GM19023 (cell line): ENCODE measurements at regions not wholly inside any gene's neighbourhood (a gene's known extent, or its start where the extent isn't known, plus 50 kb on each side); places are given as distances from the start of the nearest gene placed in this dataset.
A peak's percentile ranks its signal among the peaks of the same experiment; 100 is the strongest.
"Not testable (repeated sequence)": the region's sequence is repeated elsewhere in the genome, so short reads cannot be mapped to it uniquely, and the experiment has no call there.

Experiments used
- ATAC-seq: cut with Tn5 transposase; IDR thresholded peaks from one replicate; pipeline ENCODE4 v1.9.1; 2021; ENCODE audit warnings: mild to moderate bottlenecking, moderate library complexity; ENCODE audit not compliant: unreplicated experiment

DNA sequence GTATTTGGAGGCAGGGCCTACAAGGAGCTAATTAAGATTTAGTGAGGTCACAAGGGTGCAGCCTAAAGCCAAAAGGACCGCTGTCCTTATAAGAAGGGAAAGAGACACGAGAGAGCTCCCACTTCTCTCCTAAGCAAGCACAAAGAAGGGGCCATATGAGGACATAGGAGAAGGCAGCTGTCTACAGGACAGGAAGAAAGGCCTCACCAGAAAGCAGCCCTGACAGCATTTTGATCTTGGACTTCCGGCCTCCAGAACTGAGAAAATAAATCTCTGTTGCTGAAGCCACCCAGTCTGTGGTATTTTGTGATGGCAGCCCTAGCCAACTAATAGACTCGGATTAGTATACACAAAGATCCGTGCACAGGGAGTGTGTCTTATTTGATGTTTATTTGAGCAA is 139.7 kb downstream of the B3GNT2 start:
- ATAC-seq = no peak

DNA sequence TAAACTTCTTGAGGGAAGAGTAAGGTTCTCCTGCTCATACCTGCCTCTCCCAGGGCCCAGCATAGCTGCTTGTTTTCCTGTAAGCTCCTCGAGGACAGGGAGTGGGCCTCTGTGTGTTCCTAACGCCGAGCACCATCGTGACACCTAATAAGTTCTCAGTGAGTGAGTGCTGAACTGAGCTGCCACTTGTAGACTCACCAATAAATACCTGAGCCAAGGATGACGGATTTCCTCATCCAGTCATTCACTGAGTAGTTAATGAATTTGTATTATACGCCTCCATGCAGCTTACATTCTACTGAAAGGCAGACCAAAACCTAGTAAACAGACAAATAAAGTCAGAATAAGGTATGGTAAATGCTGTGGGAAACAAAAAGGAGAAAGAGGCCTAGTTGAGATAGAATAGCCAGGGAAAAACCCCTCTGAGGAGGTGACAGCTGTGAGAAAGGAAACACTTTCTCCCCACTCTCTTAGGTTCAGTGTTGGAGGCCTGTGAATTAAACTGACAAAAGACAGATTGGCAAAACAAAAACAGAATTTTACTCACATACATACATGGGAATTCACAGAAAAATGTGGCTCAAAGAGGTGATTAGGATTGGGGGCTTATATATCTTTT is 138.6 kb downstream of the B3GNT2 start:
- peak; percentile 72 for ATAC-seq

DNA sequence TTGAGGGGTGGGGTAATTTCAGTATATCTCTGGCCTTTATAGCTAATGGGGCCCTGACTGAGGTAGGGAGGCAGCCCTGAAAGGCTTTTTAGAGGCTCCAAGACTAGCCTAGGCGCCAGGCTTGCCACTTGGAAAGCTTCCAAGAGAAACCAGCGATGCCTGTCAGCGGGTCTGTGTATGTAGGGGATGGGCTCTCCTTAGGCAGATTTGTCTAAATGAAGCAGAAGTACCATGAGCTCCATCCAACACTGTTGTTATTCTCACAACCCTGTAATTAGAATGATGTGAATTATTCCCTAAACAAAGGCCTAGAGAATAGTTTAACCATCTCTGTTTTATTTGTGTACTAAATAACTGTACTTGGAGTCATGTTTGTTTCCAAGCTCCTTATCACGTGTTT is 138.1 kb downstream of the B3GNT2 start:
- no peak for ATAC-seq

- ATAC-seq = no peak
These were observed 135.0 kb downstream of the B3GNT2 start for GRCh38 chr2:62330959-62331358.

DNA sequence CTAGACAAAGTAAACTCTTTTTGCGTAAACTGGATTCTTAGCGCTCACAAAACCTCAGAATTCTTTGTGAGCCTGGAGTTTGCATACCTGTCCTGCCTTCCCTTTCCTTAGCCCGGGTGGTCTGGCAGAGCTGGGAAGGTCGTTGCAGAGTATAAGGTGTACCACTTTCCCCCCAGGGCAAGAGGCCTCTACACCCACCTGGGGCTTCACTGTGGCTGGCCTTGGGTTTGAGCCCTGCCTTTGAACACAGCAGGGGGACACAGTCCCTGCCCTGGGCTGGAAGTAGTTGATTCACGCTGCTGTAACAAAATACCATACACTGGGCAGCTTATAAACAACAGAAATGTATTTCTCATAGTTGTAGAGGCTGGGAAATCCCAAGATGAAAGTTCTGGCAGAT is 133.9 kb downstream of the B3GNT2 start:
- no peak for ATAC-seq

DNA sequence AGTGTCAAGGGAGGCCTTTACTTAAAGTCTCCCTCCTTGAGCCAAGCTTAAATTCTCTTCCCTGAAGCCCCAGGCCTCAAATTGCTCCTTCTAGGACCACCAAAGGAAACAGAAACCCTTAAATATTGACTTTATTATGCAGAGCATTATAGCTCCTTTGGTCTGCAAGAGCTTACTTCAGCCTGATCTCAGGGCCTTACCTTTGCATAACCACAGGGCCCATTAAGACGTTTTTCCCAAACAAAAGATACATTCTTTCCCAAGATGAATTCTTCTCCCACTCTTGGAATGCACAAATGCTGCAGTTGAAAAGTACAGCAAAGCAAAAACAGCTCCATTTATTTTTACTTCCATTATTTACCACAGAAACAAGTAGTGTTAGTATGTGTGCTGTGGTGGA is 130.8 kb downstream of the B3GNT2 start:
- no peak for ATAC-seq

DNA sequence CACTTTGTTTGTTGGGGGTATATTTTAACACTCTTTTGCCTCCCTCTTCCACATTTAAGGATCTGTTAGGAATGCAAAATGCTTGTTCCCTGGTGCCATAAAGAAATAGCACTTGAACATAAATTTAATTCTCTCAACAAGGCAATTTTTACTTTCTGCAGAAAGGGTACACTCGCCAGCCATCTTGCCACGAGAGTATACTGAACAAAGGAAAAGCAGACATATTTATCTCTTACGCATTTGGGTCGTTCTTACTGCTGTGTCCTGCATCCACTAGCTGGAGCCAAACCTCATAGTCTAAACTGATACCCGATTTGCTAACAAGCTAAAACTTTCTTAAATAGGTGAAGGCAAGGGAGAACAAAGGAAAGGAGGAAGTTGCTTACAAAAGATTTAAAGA is 129.5 kb downstream of the B3GNT2 start:
- no peak for ATAC-seq

DNA sequence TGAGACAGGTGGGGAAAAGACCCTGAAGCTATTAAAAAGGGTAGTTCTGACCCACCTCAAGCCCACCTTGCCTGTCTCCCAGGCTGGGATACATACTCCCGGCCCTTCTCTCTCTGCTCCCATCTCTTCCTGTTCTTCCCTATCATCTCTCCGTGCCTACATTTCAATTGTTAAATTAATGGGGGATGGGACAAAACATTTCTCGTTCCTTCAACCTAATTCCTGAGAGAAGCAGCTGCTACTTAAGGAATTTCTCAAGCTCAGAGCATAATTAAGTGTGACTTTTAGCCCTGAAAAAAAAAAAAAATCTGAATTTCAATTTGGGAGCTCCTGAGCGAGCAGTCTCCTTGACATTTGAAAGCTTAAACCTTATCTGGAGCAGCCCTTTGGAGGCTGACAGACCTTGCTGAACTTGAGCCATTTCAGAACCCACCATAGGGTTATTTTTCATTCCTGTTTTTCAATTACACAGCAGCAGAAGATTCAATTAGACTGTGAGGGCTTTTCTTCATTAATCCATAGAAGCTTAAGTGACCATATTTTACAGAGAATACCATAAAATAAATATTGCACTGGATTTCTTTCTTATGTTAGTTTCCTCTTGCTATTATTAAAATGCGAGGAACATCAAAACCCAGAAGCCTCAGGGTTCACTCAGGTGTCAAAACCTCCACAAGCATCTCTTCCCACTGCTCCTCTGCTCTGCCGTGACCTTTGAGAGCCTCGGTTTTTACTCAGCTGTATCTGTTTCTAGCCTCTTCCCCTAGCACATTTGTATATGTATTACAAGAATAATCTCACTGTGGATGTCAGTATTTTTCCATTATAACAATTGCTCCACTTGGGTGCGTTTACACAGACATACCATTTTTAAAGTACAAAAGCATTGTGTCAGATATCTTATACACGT is 125.7 kb downstream of the B3GNT2 start:
- ATAC-seq = peak; percentile 66

DNA sequence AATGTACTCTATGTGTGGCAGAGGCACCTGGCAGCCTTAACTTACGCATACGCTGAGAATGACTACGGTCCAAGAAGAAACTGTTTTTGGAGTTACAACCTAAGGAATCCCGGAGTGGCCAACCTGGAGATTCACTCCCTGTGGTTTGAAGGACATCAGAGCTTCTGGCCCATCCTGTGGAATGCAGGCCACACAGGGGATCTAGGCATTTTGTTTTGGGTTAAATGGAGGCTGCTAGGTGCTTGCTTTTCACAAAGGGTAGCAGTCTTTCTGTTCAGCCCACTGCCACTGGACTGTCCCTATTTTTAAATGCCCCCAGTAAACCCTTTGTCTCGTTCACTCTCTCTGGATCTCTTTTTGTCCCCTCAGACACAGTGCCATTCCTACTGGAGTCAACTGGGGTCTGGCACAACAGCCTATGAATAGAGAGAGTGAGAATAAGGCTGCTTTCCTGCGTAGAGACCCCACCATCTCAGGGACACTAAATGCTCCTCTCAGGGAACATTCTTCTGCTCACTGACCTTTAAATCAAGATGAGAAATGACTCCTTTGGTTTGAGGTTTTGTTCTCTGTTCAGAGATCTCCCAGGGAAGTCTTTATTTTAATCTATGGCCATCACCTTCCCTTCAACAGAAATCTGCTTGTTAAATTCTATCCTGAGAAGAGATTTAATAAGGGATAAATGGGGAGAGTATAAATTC is 124.9 kb downstream of the B3GNT2 start:
- no peak for ATAC-seq

DNA sequence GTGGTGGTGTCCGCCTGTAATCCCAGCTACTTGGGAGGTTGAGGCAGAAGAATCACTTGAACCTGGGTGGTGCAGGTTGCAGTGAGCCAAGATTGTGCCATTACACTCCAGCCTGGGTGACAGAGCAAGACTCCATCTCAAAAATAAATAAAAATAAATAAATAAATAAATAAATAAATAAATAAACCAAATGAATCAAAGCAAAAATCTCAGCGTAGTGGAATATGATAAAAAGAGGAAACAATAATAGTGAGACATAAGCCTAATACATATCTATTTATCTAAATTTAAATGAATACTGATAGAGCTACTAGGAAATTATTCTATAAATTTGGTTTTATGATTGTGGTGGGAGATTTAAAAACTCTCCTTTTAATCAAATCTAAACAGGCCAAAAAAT is 124.2 kb downstream of the B3GNT2 start:
- not testable (repeated sequence) for ATAC-seq

DNA sequence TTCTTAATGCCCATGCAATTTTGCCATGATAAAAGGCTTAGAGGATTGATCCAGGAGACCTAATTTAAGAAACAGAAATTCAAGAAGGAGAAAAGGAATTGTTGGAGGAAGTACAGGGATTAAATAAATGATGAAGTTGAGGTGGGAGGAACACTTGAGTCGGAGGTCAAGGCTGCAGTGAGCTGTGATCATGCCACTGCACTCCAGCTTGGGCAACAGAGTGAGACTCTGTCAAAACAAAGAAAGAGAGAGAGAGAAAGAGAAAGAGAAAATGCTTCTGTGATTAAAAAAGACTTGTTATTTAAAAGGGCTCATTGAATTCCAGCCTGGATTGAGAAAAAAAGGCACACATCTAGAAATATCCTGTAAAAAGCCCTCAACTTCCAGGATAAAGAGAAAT is 123.2 kb downstream of the B3GNT2 start:
- no peak for ATAC-seq

GRCh38 chr2:62315476-62315875 is 119.6 kb downstream of the B3GNT2 start:
- ATAC-seq = no peak

DNA sequence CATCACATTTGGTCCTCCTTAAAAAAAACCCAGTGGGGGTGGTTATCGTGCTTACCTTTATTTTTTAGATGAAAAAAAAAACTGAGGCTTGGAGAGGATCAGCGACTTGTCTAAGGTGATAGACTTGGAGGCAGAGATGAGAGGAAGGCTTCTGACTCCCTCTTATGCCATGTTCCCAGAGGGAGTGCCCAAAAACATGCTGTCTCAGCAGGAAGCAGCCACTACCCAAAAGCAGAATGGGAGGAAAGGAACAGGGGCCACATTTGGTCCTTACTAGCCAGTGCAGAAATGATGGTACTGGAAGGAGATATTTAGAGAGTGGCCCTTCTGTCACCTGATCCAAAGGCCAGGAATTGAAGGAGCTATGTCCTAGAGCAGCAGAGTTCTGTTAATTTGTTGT is 118.4 kb downstream of the B3GNT2 start:
- no peak for ATAC-seq

DNA sequence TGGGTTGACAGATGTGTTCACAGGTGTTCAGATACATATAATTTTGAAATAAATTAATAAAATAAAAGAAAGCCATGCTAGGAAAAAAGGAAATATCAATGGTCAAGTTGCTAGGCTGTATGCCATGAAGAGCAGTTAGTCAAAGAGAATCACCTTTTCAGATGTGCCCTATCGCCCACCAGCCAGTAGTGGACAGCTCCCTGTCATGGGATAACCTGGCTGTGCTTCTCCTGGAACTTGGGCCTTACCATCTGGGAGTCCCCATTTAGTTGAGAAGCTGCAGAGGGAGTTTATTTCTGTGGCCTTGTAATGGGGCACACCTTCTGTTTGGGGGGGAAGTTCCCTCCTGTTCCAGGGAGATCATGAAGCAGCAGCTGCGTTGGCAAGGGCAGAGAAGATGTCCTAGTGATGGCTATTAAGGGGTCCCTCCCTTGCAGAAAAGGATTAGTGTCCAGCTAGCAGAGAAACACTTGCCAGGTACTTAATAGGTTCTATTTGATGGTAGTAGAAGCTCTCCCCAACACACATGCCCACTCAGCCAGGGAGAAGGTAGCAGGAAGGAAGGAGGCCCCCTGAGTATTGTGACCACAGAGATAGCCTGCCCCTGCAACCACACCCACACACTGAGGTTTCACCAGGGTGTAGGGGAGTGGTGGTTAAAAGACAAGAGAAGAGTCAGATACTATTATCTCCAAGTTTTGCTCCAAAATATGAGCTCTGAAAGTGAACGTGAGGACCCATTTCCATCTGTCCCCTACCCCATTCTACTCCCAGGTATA is 117.7 kb downstream of the B3GNT2 start:
- peak; percentile 70 for ATAC-seq

DNA sequence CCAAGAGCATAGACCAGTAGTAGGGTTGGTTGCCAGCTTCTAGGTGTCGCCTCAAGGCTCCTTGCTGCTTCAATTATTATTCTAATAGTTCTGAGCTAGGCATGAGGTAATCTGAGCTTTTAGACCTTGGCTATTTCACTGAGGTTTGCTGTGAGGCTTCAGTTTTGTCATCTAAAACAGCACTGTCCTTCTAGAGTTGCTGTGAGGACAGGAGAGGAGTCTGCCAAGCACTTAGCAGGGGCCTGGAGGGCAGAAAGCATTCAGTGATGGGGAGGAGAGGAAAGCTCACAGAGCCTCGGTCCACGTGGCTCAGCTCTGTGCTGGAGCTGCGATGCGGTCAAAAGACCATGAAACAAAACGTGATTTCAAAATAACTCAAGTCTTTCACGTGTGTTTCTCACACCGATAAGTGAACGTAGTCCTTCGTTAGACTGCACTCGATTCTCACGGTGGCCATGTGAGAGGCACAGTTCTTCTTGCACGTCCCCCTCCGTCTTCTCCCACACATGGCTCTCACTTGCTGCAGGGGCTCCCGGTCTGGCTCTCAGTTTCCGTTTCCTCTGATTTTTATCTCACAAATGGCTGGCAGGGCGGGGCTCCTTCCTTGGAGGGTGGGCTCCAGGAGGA is 113.7 kb downstream of the B3GNT2 start:
- ATAC-seq = peak; percentile 56

DNA sequence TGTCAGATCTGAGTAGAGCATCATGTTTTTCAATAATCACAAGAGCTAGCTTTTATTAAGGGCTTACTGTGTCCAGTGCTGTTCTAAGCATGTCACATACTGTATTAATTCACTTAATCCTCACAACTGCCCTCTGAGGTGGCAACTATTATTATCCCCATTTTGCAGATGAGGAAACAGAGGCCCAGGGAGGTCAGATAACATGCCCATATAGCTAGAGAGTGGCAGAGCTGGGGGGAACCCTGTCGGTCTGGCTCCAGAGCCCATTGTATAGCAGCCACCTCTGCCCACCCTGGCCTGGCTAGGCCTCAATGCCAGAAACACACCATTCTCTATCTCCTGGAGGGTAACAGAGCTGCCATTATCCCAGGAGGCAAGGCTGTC is 113.2 kb downstream of the B3GNT2 start:
- ATAC-seq = no peak

GRCh38 chr2:62307469-62308389 is 111.8 kb downstream of the B3GNT2 start:
- no peak for ATAC-seq

- ATAC-seq = peak; percentile 35
These were observed 111.0 kb downstream of the B3GNT2 start for GRCh38 chr2:62306751-62307468.
